HCT116 (cell line): ENCODE measurements at regions not wholly inside any gene's neighbourhood (a gene's known extent, or its start where the extent isn't known, plus 50 kb on each side); places are given as distances from the start of the nearest gene placed in this dataset.

Experiments
- ATAC-seq: fragments of 200-7000 bp; cut with Tn5 transposase; 2 replicates; pipeline ENCODE4 v1.9.1; 2020; ENCODE audit warnings: mild to moderate bottlenecking, moderate library complexity
- BruUV-seq: library from RNA; stranded (reverse); fragments of 400-500 nt; replicated peaks from 2 replicates; lab custom pipeline; 2021; lab: Mats Ljungman, UMichigan
- CTCF ChIA-PET: fragments of 300-600 bp; sonication (Branson Sonifier 250); formaldehyde crosslinking; loops from one replicate; lab custom pipeline; 2021; ENCODE audit warnings: antibody characterized with exemption; lab: Charles Lee
- POLR2A ChIA-PET: fragments of 300-600, 350-600 bp; sonication (Branson Sonifier 250); formaldehyde crosslinking; loops from one replicate; lab custom pipeline; 2021; ENCODE audit warnings: antibody characterized with exemption; lab: Charles Lee
- RAD21 ChIA-PET, 2 experiments: fragments of 300-600 bp; sonication (Branson Sonifier 250); formaldehyde crosslinking; loops; one replicate each; lab custom pipeline; 2023; ENCODE audit warnings: low total read pairs in 2 of 2; ENCODE audit not compliant: uncharacterized antibody in 2 of 2, unreplicated experiment in 2 of 2, low non-redundant PET in 1 of 2; lab: Charles Lee
- DNase-seq: peaks from one replicate; pipeline ENCODE4 v3.0.0-alpha.2; 2010; ENCODE audit warnings: low read depth, low spot score
- H2AFZ ChIP-seq: fragments of 200-600 bp; shearing (Covaris generic), sonication (generic); 2 replicates; pipeline ENCODE4 v1.6.1; 2017; ENCODE audit warnings: low read depth, mixed run types, mixed read lengths, antibody characterized with exemption, low read length; ENCODE audit not compliant: poor library complexity, severe bottlenecking
- H3K27ac ChIP-seq: 2 replicates; pipeline ENCODE4 v1.5.1; 2012; ENCODE audit warnings: low read depth, low read length
- H3K27me3 ChIP-seq: fragments of 200-600 bp; sonication (generic); 2 replicates; pipeline ENCODE4 v1.6.1; 2016; ENCODE audit warnings: mixed run types, low read length, mixed read lengths; ENCODE audit not compliant: insufficient read depth
- H3K36me3 ChIP-seq, 2 experiments: fragments of 200-500 bp in 1 of 2; fragments of 200-600 bp in 1 of 2; sonication (Bioruptor generic) in 1 of 2; sonication (generic) in 1 of 2; 2 replicates each; pipeline versions ENCODE4 v1.5.1 to v1.6.1; 2014 to 2016; ENCODE audit warnings: low read length in 2 of 2, inconsistent platforms in 1 of 2, mixed read lengths in 1 of 2, mixed run types in 1 of 2; ENCODE audit not compliant: insufficient read depth in 2 of 2, control insufficient read depth in 1 of 2
- H3K4me1 ChIP-seq, 2 experiments: fragments of 200-600 bp in 1 of 2; sonication (generic) in 1 of 2; 2 replicates each; pipeline versions ENCODE4 v1.5.1 to v1.6.1; 2012 to 2017; ENCODE audit warnings: low read length in 2 of 2, inconsistent platforms in 1 of 2, mild to moderate bottlenecking in 1 of 2, mixed read lengths in 1 of 2, mixed run types in 1 of 2, moderate library complexity in 1 of 2; ENCODE audit not compliant: insufficient read depth in 2 of 2, control insufficient read depth in 1 of 2
- H3K4me2 ChIP-seq: fragments of 200-600 bp; sonication (generic); 2 replicates; pipeline ENCODE4 v1.6.1; 2017; ENCODE audit warnings: mixed run types, low read length, mixed read lengths
- H3K4me3 ChIP-seq, 2 experiments: fragments of 200-600 bp in 1 of 2; sonication (generic) in 1 of 2; replicated peaks in 1 of 2; 2 replicates each; pipeline ENCODE4 v1.5.1; 2011 to 2016; ENCODE audit warnings: low read length in 2 of 2, control low read depth in 1 of 2, low read depth in 1 of 2, mild to moderate bottlenecking in 1 of 2, mixed read lengths in 1 of 2, mixed run types in 1 of 2
- H3K79me2 ChIP-seq: fragments of 200-600 bp; sonication (generic); 2 replicates; pipeline ENCODE4 v1.6.1; 2017; ENCODE audit warnings: mild to moderate bottlenecking, mixed run types, low read length, moderate library complexity, mixed read lengths; ENCODE audit not compliant: insufficient read depth
- H3K9ac ChIP-seq: fragments of 200-600 bp; sonication (generic); 2 replicates; pipeline ENCODE4 v1.6.1; 2016; ENCODE audit warnings: low read length, mixed read lengths
- H3K9me2 ChIP-seq: fragments of 200-600 bp; sonication (generic), shearing (Covaris generic); 2 replicates; pipeline ENCODE4 v1.6.1; 2017; ENCODE audit warnings: mixed run types, mild to moderate bottlenecking, moderate library complexity; ENCODE audit not compliant: insufficient read depth
- H3K9me3 ChIP-seq, 2 experiments: fragments of 200-500 bp in 1 of 2; fragments of 200-600 bp in 1 of 2; sonication (Bioruptor generic) in 1 of 2; sonication (generic) in 1 of 2; 2 replicates each; pipeline ENCODE4 v1.6.1; 2014 to 2017; ENCODE audit warnings: low read length in 2 of 2, mixed read lengths in 2 of 2, inconsistent platforms in 1 of 2, low read depth in 1 of 2, mild to moderate bottlenecking in 1 of 2, mixed run types in 1 of 2, moderate library complexity in 1 of 2; ENCODE audit not compliant: control insufficient read depth in 1 of 2, insufficient read depth in 1 of 2
- H4K20me1 ChIP-seq: fragments of 200-600 bp; sonication (generic), shearing (Covaris generic); 2 replicates; pipeline ENCODE4 v1.6.1; 2017; ENCODE audit warnings: mixed run types, mild to moderate bottlenecking, moderate library complexity; ENCODE audit not compliant: insufficient read depth
- ATF3 ChIP-seq: IDR thresholded peaks from 2 replicates; pipeline ENCODE4 v1.6.1; 2012
- CEBPB ChIP-seq: IDR thresholded peaks from 2 replicates; pipeline ENCODE4 v1.6.1; 2012; ENCODE audit warnings: low read depth
- CTCF ChIP-seq, 3 experiments: fragments of 200-600 bp in 1 of 3; sonication (generic) in 1 of 3; IDR thresholded peaks in 2 of 3; conservative IDR thresholded peaks in 1 of 3; 2 replicates each; pipeline ENCODE4 v1.5.1; 2012 to 2017; ENCODE audit warnings: low read depth in 2 of 3, low read length in 2 of 3, antibody characterized with exemption in 1 of 3, borderline replicate concordance in 1 of 3, control low read depth in 1 of 3, mild to moderate bottlenecking in 1 of 3, mixed read lengths in 1 of 3, mixed run types in 1 of 3, moderate library complexity in 1 of 3; ENCODE audit not compliant: insufficient read depth in 1 of 3
- EGR1 ChIP-seq: IDR thresholded peaks from 2 replicates; pipeline ENCODE4 v1.6.1; 2012; ENCODE audit warnings: low read depth
- ELF1 ChIP-seq: IDR thresholded peaks from 2 replicates; pipeline ENCODE4 v1.6.1; 2012; ENCODE audit warnings: low read depth, borderline replicate concordance
- EZH2 ChIP-seq: fragments of 200-600 bp; sonication (generic); IDR thresholded peaks from 2 replicates; pipeline ENCODE4 v1.6.1; 2017; ENCODE audit warnings: antibody characterized with exemption, mixed run types
- EZH2phosphoT487 ChIP-seq: fragments of 200-600 bp; IDR thresholded peaks from 2 replicates; pipeline ENCODE4 v1.6.1; 2018; ENCODE audit warnings: antibody characterized with exemption, borderline replicate concordance
- JUND ChIP-seq: IDR thresholded peaks from 2 replicates; pipeline ENCODE4 v1.6.1; 2012
- MAX ChIP-seq: IDR thresholded peaks from 2 replicates; pipeline ENCODE4 v1.6.1; 2012
- RAD21 ChIP-seq: IDR thresholded peaks from 2 replicates; pipeline ENCODE4 v1.6.1; 2012; ENCODE audit warnings: low read depth, mild to moderate bottlenecking
- REST ChIP-seq: IDR thresholded peaks from 2 replicates; pipeline ENCODE4 v1.6.1; 2012; ENCODE audit warnings: low read depth
- SIN3A ChIP-seq: IDR thresholded peaks from 2 replicates; pipeline ENCODE4 v1.6.1; 2012; ENCODE audit warnings: low read depth
- TCF7L2 ChIP-seq: IDR thresholded peaks from 2 replicates; pipeline ENCODE4 v1.7.0; 2011; ENCODE audit warnings: borderline replicate concordance, inconsistent platforms; ENCODE audit not compliant: insufficient read depth, insufficient read length; ENCODE audit errors: extremely low read depth
- YY1 ChIP-seq: IDR thresholded peaks from 2 replicates; pipeline ENCODE4 v1.6.1; 2011; ENCODE audit warnings: low read length, low read depth, moderate library complexity, mild to moderate bottlenecking; ENCODE audit not compliant: insufficient replicate concordance; ENCODE audit errors: extremely low read depth
- ZBTB33 ChIP-seq: IDR thresholded peaks from 2 replicates; pipeline ENCODE4 v1.6.1; 2011; ENCODE audit warnings: mild to moderate bottlenecking, low read length, moderate library complexity; ENCODE audit not compliant: insufficient replicate concordance; ENCODE audit errors: extremely low read depth
- ZFX ChIP-seq: fragments of 450-650 bp; IDR thresholded peaks from 2 replicates; pipeline ENCODE4 v1.6.1; 2017
- ZNF274 ChIP-seq: fragments of 200-500 bp; sonication (Bioruptor generic); IDR thresholded peaks from 2 replicates; pipeline ENCODE4 v1.6.1; 2014; ENCODE audit warnings: mild to moderate bottlenecking, low read depth, low read length, inconsistent platforms
- intact Hi-C: fragments of 100-400 bp; cut with micrococcal nuclease; formaldehyde crosslinking; loops from 2 replicates; pipeline ENCODE4 v1.10.0; 2022

GRCh38 chrX:150198776-150199175 lies 164.3 kb upstream of the MAMLD1 start (continued):
- TF ChIP-seq REST (no peak), ZFX (no peak)

GRCh38 chrX:150199181-150199580 lies 163.9 kb upstream of the MAMLD1 start:
- no peaks in the 10 kb centered on the region for H3K9me3 ChIP-seq
- DNase-seq (no peak), ATAC-seq (no peak)
- H3K79me2 ChIP-seq = no peaks in the 10 kb centered on the region
- H3K9ac ChIP-seq = no peak overlapping the region
- H3K4me2 ChIP-seq = no peak overlapping the region
- POLR2A ChIA-PET = no interaction called here
- no peaks in the 10 kb centered on the region for H4K20me1 ChIP-seq
- RAD21 ChIA-PET = no interaction called here
- H3K36me3 ChIP-seq = no peaks in the 10 kb centered on the region
- intact Hi-C loops = no loop called here
- H3K27me3 ChIP-seq = no peaks in the 10 kb centered on the region
- H3K4me1 ChIP-seq = peaks cover 7 to 17% of the 10 kb centered on the region in 2 experiments
- no peaks in the 10 kb centered on the region for H3K9me2 ChIP-seq
- no TSS peak for BruUV-seq
- H3K4me3 ChIP-seq = no peak overlapping the region
- CTCF ChIA-PET = no interaction called here
- H3K27ac ChIP-seq = no peak overlapping the region
- H2AFZ ChIP-seq = no peak overlapping the region
- TF ChIP-seq EGR1 = no peak
- TF ChIP-seq TCF7L2 = no peak
- no peak for TF ChIP-seq JUND
- TF ChIP-seq SIN3A = no peak
- no peak for TF ChIP-seq ATF3
- TF ChIP-seq ZFX = no peak
- TF ChIP-seq ZNF274 = no peak
- TF ChIP-seq YY1 = no peak
- no peak for TF ChIP-seq CEBPB
- TF ChIP-seq ZBTB33 = no peak
- no peak for TF ChIP-seq EZH2phosphoT487
- no peak for TF ChIP-seq CTCF (IDR thresholded peaks at IDR 0.05 in 2 of 3, conservative IDR thresholded peaks at IDR 0.05 in 1 of 3; ENCODE audit: borderline replicate concordance in 1 of 3, insufficient read depth in 1 of 3, low read depth in 2 of 3, low read length in 2 of 3)
- no peak for TF ChIP-seq RAD21
- TF ChIP-seq MAX = no peak
- no peak for TF ChIP-seq EZH2
- no peak for TF ChIP-seq ELF1
